ENCODE measurements at regions not wholly inside any gene's neighbourhood (a gene's known extent, or its start where the extent isn't known, plus 50 kb on each side); places are given as distances from the start of the nearest gene placed in this dataset.

GRCh38 chr6:183668-184067 is 108.6 kb upstream of the DUSP22 start:
- TF ChIP-seq CTCF (IDR thresholded peaks at IDR 0.05): no peak
- no peak for TF ChIP-seq POLR2A (IDR thresholded peaks at IDR 0.05)

Data from breast epithelium (tissue), 3 donors.